ENCODE measurements at regions not wholly inside any gene's neighbourhood (a gene's known extent, or its start where the extent isn't known, plus 50 kb on each side); places are given as distances from the start of the nearest gene placed in this dataset.

DNA sequence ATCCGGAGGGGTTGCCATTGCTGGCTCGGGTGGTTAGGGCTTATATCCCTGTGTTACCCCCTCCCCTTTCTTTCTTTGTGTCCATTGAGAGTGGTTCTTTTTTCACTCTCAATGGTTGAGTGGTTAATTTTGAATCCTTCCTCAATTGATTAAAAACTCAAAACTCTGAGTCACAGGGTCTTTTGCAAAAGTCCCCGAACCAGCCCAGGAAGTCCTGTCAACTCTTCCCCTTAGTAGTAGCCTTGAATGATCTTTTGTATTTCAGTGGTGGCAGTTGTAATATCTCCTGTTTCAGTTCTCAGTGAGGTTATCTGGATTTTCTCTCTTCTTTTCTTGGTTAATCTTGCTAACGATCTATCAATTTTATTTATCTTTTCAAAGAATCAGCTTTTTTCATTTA lies 170.0 kb upstream of the GYPA start:
- CTCF ChIA-PET: no interaction called here
- Histone ChIP-seq H3K4me1 (replicated peaks; ENCODE audit: insufficient read depth) (no peaks in the 10 kb centered on the region), H4K20me1 (ENCODE audit: insufficient read depth) (no peaks in the 10 kb centered on the region), H3K9me3 (ENCODE audit: insufficient read depth, low read depth) (no peaks in the 10 kb centered on the region), H3K36me3 (ENCODE audit: low read depth) (no peaks in the 10 kb centered on the region), H2AFZ (no peak overlapping the region), H3K9me2 (ENCODE audit: insufficient read depth) (no peaks in the 10 kb centered on the region), H3K4me3 (no peak overlapping the region), H3K27ac (no peak overlapping the region), H3K27me3 (ENCODE audit: insufficient read depth, low read depth) (no peaks in the 10 kb centered on the region), H3F3A (ENCODE audit: insufficient read depth, low read depth) (no peaks in the 10 kb centered on the region), H3K4me2 (no peak overlapping the region), H3K79me2 (ENCODE audit: low read depth) (no peaks in the 10 kb centered on the region)
- POLR2A ChIA-PET (ENCODE audit: unreplicated experiment): no interaction called here
- no TSS peak for BruUV-seq (replicated peaks)
- intact Hi-C loops (cut with micrococcal nuclease; ENCODE audit: unreplicated experiment): no loop called here
- no peak for TF ChIP-seq EZH2 (IDR thresholded peaks at IDR 0.05; ENCODE audit: low read depth)
- TF ChIP-seq, protein P1, sequence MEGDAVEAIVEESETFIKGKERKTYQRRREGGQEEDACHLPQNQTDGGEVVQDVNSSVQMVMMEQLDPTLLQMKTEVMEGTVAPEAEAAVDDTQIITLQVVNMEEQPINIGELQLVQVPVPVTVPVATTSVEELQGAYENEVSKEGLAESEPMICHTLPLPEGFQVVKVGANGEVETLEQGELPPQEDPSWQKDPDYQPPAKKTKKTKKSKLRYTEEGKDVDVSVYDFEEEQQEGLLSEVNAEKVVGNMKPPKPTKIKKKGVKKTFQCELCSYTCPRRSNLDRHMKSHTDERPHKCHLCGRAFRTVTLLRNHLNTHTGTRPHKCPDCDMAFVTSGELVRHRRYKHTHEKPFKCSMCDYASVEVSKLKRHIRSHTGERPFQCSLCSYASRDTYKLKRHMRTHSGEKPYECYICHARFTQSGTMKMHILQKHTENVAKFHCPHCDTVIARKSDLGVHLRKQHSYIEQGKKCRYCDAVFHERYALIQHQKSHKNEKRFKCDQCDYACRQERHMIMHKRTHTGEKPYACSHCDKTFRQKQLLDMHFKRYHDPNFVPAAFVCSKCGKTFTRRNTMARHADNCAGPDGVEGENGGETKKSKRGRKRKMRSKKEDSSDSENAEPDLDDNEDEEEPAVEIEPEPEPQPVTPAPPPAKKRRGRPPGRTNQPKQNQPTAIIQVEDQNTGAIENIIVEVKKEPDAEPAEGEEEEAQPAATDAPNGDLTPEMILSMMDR (conservative IDR thresholded peaks at IDR 0.05): no peak
- DNase-seq: no peak

DNA sequence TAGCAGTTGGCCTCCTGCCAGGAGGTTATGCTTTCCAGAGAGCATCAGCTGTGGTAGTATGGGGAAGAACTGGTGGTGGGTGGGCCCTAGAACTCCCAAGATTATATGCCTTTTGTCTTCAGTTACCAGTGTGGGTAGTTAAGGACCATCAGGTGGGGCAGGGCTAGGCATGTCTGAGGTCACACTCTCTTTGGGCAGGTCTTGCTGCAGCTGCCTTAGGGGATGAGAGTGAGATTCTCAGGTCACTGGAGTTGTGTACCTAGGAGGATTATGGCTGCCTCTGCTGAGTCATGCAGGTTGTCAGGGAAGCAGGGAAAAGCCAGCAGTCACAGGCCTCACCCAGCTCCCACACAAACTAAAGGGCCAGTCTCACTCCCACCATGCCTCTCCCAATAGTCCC lies 172.9 kb upstream of the GYPA start:
- ChIA-PET CTCF (no interaction called here), POLR2A (ENCODE audit: unreplicated experiment) (no interaction called here)

DNA sequence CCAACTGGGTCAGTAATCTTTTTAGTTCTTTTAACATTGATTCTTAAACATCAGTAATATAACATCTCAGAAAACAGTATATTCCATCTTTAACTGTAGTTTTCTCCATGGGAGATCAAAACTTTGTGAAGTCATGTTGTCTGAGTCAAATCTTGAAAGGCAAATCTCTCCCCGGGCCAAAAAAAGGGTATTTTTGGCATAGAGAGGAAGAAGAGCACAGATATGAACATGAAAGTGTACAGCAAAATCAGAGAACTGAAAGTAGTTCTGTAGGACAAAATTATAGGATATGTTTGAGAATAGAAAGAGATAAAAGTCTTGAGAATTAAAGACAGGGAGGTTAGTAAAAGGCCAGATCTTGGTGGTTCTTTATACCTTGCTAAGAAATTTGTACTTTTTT lies 176.4 kb upstream of the GYPA start:
- Histone ChIP-seq H3F3A (ENCODE audit: insufficient read depth, low read depth) (no peaks in the 10 kb centered on the region), H3K9me3 (ENCODE audit: insufficient read depth, low read depth) (no peaks in the 10 kb centered on the region), H3K36me3 (ENCODE audit: low read depth) (no peaks in the 10 kb centered on the region), H4K20me1 (ENCODE audit: insufficient read depth) (no peaks in the 10 kb centered on the region), H3K9me2 (ENCODE audit: insufficient read depth) (no peaks in the 10 kb centered on the region), H2AFZ (no peak overlapping the region), H3K79me2 (ENCODE audit: low read depth) (no peaks in the 10 kb centered on the region), H3K27me3 (ENCODE audit: insufficient read depth, low read depth) (no peaks in the 10 kb centered on the region), H3K4me2 (no peak overlapping the region), H3K27ac (no peak overlapping the region), H3K4me1 (replicated peaks; ENCODE audit: insufficient read depth) (no peaks in the 10 kb centered on the region), H3K4me3 (no peak overlapping the region)
- TF ChIP-seq EZH2 (IDR thresholded peaks at IDR 0.05; ENCODE audit: low read depth): no peak
- TF ChIP-seq, protein P1 (conservative IDR thresholded peaks at IDR 0.05): no peak
- ChIA-PET POLR2A (ENCODE audit: unreplicated experiment) (no interaction called here), CTCF (no interaction called here)
- no peak for DNase-seq
- intact Hi-C loops (cut with micrococcal nuclease; ENCODE audit: unreplicated experiment): no loop called here
- BruUV-seq (replicated peaks): no TSS peak

More for the DNA sequence above, 172.9 kb upstream of the GYPA start:
- no peak overlapping the region; the same call in 1 of the 2 replicates for H2AFZ ChIP-seq
- no peaks in the 10 kb centered on the region for H3K36me3 ChIP-seq (ENCODE audit: low read depth)
- H3K9me2 ChIP-seq (ENCODE audit: insufficient read depth): no peaks in the 10 kb centered on the region
- H3K27me3 ChIP-seq (ENCODE audit: insufficient read depth, low read depth): no peaks in the 10 kb centered on the region
- H3K4me1 ChIP-seq (replicated peaks; ENCODE audit: insufficient read depth): no peaks in the 10 kb centered on the region
- H3K4me3 ChIP-seq: no peak overlapping the region
- no peaks in the 10 kb centered on the region for H4K20me1 ChIP-seq (ENCODE audit: insufficient read depth)
- no peak for TF ChIP-seq EZH2 (IDR thresholded peaks at IDR 0.05; ENCODE audit: low read depth)
- TF ChIP-seq, protein P1 (conservative IDR thresholded peaks at IDR 0.05): no peak
- H3F3A ChIP-seq (ENCODE audit: insufficient read depth, low read depth): no peaks in the 10 kb centered on the region
- H3K79me2 ChIP-seq (ENCODE audit: low read depth): no peaks in the 10 kb centered on the region
- intact Hi-C loops (cut with micrococcal nuclease; ENCODE audit: unreplicated experiment): no loop called here
- no peak overlapping the region for H3K4me2 ChIP-seq
- no peaks in the 10 kb centered on the region for H3K9me3 ChIP-seq (ENCODE audit: insufficient read depth, low read depth)
- no TSS peak for BruUV-seq (replicated peaks)
- no peak overlapping the region for H3K27ac ChIP-seq
- peak; percentile 11 to 37 for DNase-seq
